Adrenal gland (tissue), 5 donors: ENCODE measurements at regions not wholly inside any gene's neighbourhood (a gene's known extent, or its start where the extent isn't known, plus 50 kb on each side); places are given as distances from the start of the nearest gene placed in this dataset.

Experiments used
- CTCF ChIP-seq, 6 experiments: fragments of 450-650 bp in 4 of 6; fragments of 200-600 bp in 2 of 6; sonication (generic) in 1 of 6; IDR thresholded peaks; 1 replicate in 5 of 6; 2 replicates in 1 of 6; pipeline versions ENCODE4 v1.5.1 to v1.8.0; 2016 to 2021; ENCODE audit warnings: antibody characterized with exemption in 6 of 6, mild to moderate bottlenecking in 2 of 6, moderate library complexity in 1 of 6
- POLR2A ChIP-seq, 2 donors: fragments of 450-650 bp; IDR thresholded peaks; one replicate each; pipeline ENCODE4 v1.6.1; 2017; ENCODE audit warnings: antibody characterized with exemption in 2 of 2, mild to moderate bottlenecking in 2 of 2, moderate library complexity in 1 of 2
- donor health status: DM: no; HTN: no; CAD: no.

- TF ChIP-seq CTCF (IDR thresholded peaks at IDR 0.05) = no peak
- no peak for TF ChIP-seq POLR2A (IDR thresholded peaks at IDR 0.05)
Observed at GRCh38 chr6:113425977-113426660, 431.0 kb upstream of the MARCKS start.
